Epithelial cell of esophagus (primary cell): ENCODE measurements at regions not wholly inside any gene's neighbourhood (a gene's known extent, or its start where the extent isn't known, plus 50 kb on each side); places are given as distances from the start of the nearest gene placed in this dataset.

Experiments
- DNase-seq: peaks from one replicate; pipeline ENCODE4 v3.0.0; 2010; ENCODE audit warnings: low read depth
- H3K4me3 ChIP-seq: 2 replicates; pipeline ENCODE4 v1.5.1; 2011; ENCODE audit warnings: mild to moderate bottlenecking, low read length, control low read depth
- TF ChIP-seq, protein P1 (sequence below): IDR thresholded peaks from 2 replicates; pipeline ENCODE4 v1.5.1; 2011; ENCODE audit warnings: low read depth, mild to moderate bottlenecking, low read length, control low read depth, inconsistent platforms; ENCODE audit not compliant: insufficient read depth; ENCODE audit errors: missing control alignments

DNA sequence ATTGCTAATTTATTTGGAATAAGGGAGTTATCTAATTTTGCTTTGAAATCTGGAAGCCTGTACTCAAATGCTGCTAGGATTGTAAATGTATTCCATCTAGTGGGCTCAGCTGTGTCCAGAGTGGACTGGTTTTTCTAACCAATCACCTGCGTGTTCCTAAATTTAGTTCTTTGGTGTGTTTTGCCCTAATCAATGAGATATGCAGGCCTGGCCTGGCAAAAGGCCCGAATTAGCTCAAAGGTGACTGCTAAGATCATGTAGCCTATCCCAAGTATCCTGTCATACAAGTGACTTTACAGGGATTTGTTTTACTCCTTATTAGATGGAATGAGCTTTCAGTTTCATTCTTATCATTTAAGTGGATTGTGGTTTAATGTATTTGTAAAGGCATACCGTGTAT lies 51.3 kb upstream of the ARMC2 start:
- DNase-seq, result no peak
- TF ChIP-seq, protein P1, sequence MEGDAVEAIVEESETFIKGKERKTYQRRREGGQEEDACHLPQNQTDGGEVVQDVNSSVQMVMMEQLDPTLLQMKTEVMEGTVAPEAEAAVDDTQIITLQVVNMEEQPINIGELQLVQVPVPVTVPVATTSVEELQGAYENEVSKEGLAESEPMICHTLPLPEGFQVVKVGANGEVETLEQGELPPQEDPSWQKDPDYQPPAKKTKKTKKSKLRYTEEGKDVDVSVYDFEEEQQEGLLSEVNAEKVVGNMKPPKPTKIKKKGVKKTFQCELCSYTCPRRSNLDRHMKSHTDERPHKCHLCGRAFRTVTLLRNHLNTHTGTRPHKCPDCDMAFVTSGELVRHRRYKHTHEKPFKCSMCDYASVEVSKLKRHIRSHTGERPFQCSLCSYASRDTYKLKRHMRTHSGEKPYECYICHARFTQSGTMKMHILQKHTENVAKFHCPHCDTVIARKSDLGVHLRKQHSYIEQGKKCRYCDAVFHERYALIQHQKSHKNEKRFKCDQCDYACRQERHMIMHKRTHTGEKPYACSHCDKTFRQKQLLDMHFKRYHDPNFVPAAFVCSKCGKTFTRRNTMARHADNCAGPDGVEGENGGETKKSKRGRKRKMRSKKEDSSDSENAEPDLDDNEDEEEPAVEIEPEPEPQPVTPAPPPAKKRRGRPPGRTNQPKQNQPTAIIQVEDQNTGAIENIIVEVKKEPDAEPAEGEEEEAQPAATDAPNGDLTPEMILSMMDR, result no peak

DNA sequence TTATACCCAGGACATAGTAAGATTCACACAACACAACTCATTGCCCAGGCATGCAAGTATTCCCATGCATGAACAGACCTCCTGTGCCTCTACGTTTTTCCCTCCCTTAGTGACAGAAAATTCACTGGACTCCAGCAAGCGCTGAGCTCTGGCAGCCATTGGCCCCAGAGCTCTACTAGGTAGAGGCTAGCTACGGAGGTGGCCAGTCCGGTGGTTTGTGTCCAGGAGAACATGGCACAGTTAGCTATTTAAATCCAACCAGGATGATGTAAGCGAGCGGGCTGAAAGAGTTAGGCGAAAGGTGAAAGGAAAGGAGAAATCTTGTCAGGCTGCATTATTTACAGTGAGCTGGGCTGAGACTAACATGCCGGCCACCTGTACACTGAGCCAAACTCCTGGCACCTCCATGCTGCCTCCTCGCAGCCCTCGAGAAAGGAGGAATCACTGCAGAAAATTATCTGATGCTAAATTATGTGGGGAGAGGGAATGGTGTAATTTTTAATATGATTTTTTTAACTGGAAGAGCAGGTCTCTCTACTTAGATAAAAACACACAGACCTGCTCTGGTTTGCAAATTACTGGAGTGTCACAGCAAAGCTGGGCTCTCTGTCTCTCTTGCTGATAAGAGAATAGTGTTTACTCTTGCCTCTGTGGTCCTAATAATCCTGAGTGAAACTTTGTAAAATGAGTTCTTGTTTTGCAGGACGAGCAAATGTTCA lies 50.1 kb upstream of the ARMC2 start:
- TF ChIP-seq, protein P1, result no peak
- H3K4me3 ChIP-seq, result no peak overlapping the region
- DNase-seq, result no peak

More for the DNA sequence above, 51.3 kb upstream of the ARMC2 start:
- no peak overlapping the region for H3K4me3 ChIP-seq
